Fibroblast of lung (primary cell): ENCODE measurements at regions not wholly inside any gene's neighbourhood (a gene's known extent, or its start where the extent isn't known, plus 50 kb on each side); places are given as distances from the start of the nearest gene placed in this dataset.

ENCODE experiments used
- DNase-seq, 2 donors: peaks; one replicate each; pipeline versions ENCODE4 v3.0.0 to v3.0.0-alpha.2; 2010; ENCODE audit warnings: low read depth in 2 of 2
- H2AFZ ChIP-seq: 2 replicates; pipeline ENCODE4 v1.5.1; 2012; ENCODE audit warnings: low read length, control low read depth, inconsistent platforms
- H3K27ac ChIP-seq: 2 replicates; pipeline ENCODE4 v1.5.1; 2011; ENCODE audit warnings: low read length, control low read depth; ENCODE audit not compliant: insufficient read depth
- H3K27me3 ChIP-seq: 2 replicates; pipeline ENCODE4 v1.5.1; 2011; ENCODE audit warnings: mild to moderate bottlenecking, low read length; ENCODE audit not compliant: control insufficient read depth, insufficient read depth
- H3K36me3 ChIP-seq: 2 replicates; pipeline ENCODE4 v1.5.1; 2011; ENCODE audit warnings: low read length; ENCODE audit not compliant: control insufficient read depth, insufficient read depth
- H3K4me1 ChIP-seq: 2 replicates; pipeline ENCODE4 v1.5.1; 2011; ENCODE audit warnings: low read length; ENCODE audit not compliant: control insufficient read depth, insufficient read depth; ENCODE audit errors: extremely low read depth
- H3K4me2 ChIP-seq: 2 replicates; pipeline ENCODE4 v1.5.1; 2011; ENCODE audit warnings: low read length, control low read depth; ENCODE audit not compliant: insufficient read depth; ENCODE audit errors: extremely low read depth
- H3K4me3 ChIP-seq, 4 experiments: fragments of 200-600 bp in 1 of 4; sonication (generic) in 1 of 4; replicated peaks in 1 of 4; 2 replicates each; pipeline ENCODE4 v1.5.1; 2011 to 2016; ENCODE audit warnings: low read length in 4 of 4, low read depth in 3 of 4, mild to moderate bottlenecking in 3 of 4, control low read depth in 2 of 4, inconsistent platforms in 1 of 4, mixed read lengths in 1 of 4; ENCODE audit not compliant: insufficient read depth in 1 of 4; ENCODE audit errors: control extremely low read depth in 1 of 4
- H3K79me2 ChIP-seq: 2 replicates; pipeline ENCODE4 v1.5.1; 2012; ENCODE audit warnings: mild to moderate bottlenecking, low read length, inconsistent platforms; ENCODE audit not compliant: control insufficient read depth, insufficient read depth
- H3K9ac ChIP-seq: 2 replicates; pipeline ENCODE4 v1.5.1; 2011; ENCODE audit warnings: mild to moderate bottlenecking, low read length, control low read depth; ENCODE audit not compliant: insufficient read depth
- H3K9me3 ChIP-seq: 2 replicates; pipeline ENCODE4 v1.5.1; 2012; ENCODE audit warnings: low read depth, low read length; ENCODE audit not compliant: control insufficient read depth, insufficient read depth
- H4K20me1 ChIP-seq: 2 replicates; pipeline ENCODE4 v1.5.1; 2011; ENCODE audit warnings: low read length; ENCODE audit not compliant: control insufficient read depth, insufficient read depth; ENCODE audit errors: extremely low read depth
- CTCF ChIP-seq, 2 donors: IDR thresholded peaks in 1 of 2; conservative IDR thresholded peaks in 1 of 2; 1 replicate in 1 of 2; 2 replicates in 1 of 2; pipeline ENCODE4 v1.5.1; 2011 to 2012; ENCODE audit warnings: low read length in 2 of 2, control low read depth in 1 of 2, inconsistent platforms in 1 of 2, low read depth in 1 of 2, mild to moderate bottlenecking in 1 of 2
- EZH2 ChIP-seq: IDR thresholded peaks from 2 replicates; pipeline ENCODE4 v1.5.1; 2012; ENCODE audit warnings: low read length, control low read depth, mild to moderate bottlenecking; ENCODE audit errors: missing control alignments

- no peaks in the 10 kb centered on the region for H3K4me1 ChIP-seq
- no peak overlapping the region for H3K9ac ChIP-seq
- H3K27ac ChIP-seq: no peak overlapping the region
- H3K27me3 ChIP-seq: no peaks in the 10 kb centered on the region
- no peak overlapping the region for H3K4me2 ChIP-seq
- no peak for DNase-seq
- no peaks in the 10 kb centered on the region for H3K79me2 ChIP-seq
- no peaks in the 10 kb centered on the region for H3K36me3 ChIP-seq
- H4K20me1 ChIP-seq: no peaks in the 10 kb centered on the region
- no peak for TF ChIP-seq CTCF (conservative IDR thresholded peaks at IDR 0.05 in 1 of 2, IDR thresholded peaks at IDR 0.05 in 1 of 2; ENCODE audit: low read depth in 1 of 2, low read length in 2 of 2)
- TF ChIP-seq EZH2: no peak
- no peak overlapping the region for H3K4me3 ChIP-seq
- H2AFZ ChIP-seq: no peak overlapping the region
- H3K9me3 ChIP-seq: no peaks in the 10 kb centered on the region
Measured at GRCh38 chr2:154608438-154608837, 90.1 kb upstream of the KCNJ3 start.

- no peak for TF ChIP-seq EZH2
- TF ChIP-seq CTCF (conservative IDR thresholded peaks at IDR 0.05 in 1 of 2, IDR thresholded peaks at IDR 0.05 in 1 of 2; ENCODE audit: low read depth in 1 of 2, low read length in 2 of 2): no peak
- Histone ChIP-seq H4K20me1 (no peaks in the 10 kb centered on the region), H3K79me2 (no peaks in the 10 kb centered on the region), H3K4me1 (no peaks in the 10 kb centered on the region), H3K4me3 (no peak overlapping the region), H3K4me2 (no peak overlapping the region), H3K36me3 (no peaks in the 10 kb centered on the region), H2AFZ (no peak overlapping the region), H3K9me3 (no peaks in the 10 kb centered on the region), H3K9ac (no peak overlapping the region), H3K27ac (no peak overlapping the region), H3K27me3 (no peaks in the 10 kb centered on the region)
- no peak for DNase-seq
Measured at GRCh38 chr2:154614906-154615305, 83.6 kb upstream of the KCNJ3 start.

- no peaks in the 10 kb centered on the region for H3K27me3 ChIP-seq
- H3K4me1 ChIP-seq: no peaks in the 10 kb centered on the region
- H3K4me2 ChIP-seq: no peak overlapping the region
- TF ChIP-seq EZH2: no peak
- TF ChIP-seq CTCF (conservative IDR thresholded peaks at IDR 0.05 in 1 of 2, IDR thresholded peaks at IDR 0.05 in 1 of 2; ENCODE audit: low read depth in 1 of 2, low read length in 2 of 2): no peak
- no peak overlapping the region for H3K9ac ChIP-seq
- H3K4me3 ChIP-seq: no peak overlapping the region
- no peak overlapping the region for H2AFZ ChIP-seq
- H3K79me2 ChIP-seq: no peaks in the 10 kb centered on the region
- no peak for DNase-seq
- no peak overlapping the region for H3K27ac ChIP-seq
- no peaks in the 10 kb centered on the region for H4K20me1 ChIP-seq
- no peaks in the 10 kb centered on the region for H3K36me3 ChIP-seq
- H3K9me3 ChIP-seq: no peaks in the 10 kb centered on the region
Measured at GRCh38 chr2:154616659-154617058, 81.8 kb upstream of the KCNJ3 start.
